ENCODE measurements at regions not wholly inside any gene's neighbourhood (a gene's known extent, or its start where the extent isn't known, plus 50 kb on each side); places are given as distances from the start of the nearest gene placed in this dataset.

DNA sequence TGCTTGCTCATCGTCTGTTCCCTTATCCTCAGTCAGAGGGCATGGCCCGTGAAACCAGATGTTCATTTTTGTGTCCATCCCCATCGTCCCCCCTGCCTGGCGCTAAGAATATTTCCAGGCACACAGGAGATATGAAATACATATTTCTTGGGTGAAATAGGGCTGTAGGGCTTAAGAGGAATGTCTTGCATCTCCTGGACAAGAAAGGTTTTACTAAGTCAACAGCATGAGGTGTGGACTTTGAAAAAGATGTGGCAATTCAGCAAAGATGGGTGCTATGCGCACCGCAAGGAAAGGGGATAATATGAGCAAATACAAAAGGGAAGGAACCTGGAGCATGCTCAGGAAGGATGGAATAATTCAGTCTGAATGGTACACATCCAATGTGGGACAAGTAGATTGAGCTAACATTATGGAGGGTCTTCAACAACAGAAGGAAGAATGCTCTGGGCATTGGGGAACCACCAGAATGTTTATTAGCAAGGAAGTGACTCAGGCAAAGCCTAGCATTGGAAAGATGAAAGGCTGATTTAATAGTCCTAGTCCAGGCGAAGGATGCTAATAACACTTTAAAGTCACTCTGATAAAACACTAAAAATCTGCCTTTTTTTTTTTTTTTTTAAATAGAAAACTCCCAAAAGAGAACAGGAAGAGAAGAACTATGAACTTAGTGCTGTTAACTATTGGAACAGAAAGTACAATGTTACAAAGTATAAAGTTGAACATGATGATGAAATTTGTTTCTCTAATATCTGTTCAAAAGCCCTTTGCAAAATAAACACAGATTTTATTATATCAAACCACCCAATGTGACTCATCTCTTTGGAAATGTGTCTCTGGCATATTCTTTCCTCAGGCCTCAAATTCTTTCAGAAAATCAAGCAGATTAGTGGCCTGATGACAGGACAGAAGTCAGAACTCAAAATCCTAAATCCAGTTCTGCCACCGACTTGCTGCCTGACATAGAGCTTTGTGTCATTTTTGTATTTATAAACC, 449.5 kb downstream of the BCAT1 start:
- Histone ChIP-seq H3K9ac (ENCODE audit: low read depth, low read length) (no peak overlapping the region), H3K9me3 (ENCODE audit: control insufficient read depth, insufficient read depth, low read length) (no peaks in the 10 kb centered on the region), H3K4me1 (ENCODE audit: insufficient read depth, low read length) (peaks cover 4% of the 10 kb centered on the region; the same call in 1 of the 2 replicates), H3K36me3 (ENCODE audit: insufficient read depth, low read length) (no peaks in the 10 kb centered on the region)

GRCh38 chr12:24496755-24497154, 452.1 kb downstream of the BCAT1 start:
- peaks cover 4% of the 10 kb centered on the region; the same call in 1 of the 2 replicates for H3K4me1 ChIP-seq (ENCODE audit: insufficient read depth, low read length)
- H3K9me3 ChIP-seq (ENCODE audit: control insufficient read depth, insufficient read depth, low read length), result no peaks in the 10 kb centered on the region
- no peak overlapping the region for H3K9ac ChIP-seq (ENCODE audit: low read depth, low read length)
- no peaks in the 10 kb centered on the region for H3K36me3 ChIP-seq (ENCODE audit: insufficient read depth, low read length)

DNA sequence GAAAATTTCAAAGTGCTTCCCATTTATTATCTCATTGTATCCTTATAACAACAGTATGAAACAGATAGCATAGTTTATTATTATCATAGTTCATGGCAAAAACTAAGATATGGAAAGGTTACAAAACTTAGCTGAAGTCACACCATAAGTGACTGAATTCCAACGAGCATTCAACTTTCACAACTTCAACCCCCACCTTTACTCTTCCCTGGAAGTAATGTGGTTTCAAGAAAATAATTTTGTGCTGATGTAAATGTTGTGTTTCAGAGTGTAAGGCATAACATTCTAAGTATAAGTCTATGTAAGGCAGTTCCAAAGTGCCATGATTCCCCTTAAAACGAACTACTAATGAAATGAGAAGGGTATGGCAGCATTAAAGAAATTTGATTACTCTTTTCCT, 454.5 kb downstream of the BCAT1 start:
- H3K4me1 ChIP-seq (ENCODE audit: insufficient read depth, low read length), result no peaks in the 10 kb centered on the region
- H3K36me3 ChIP-seq (ENCODE audit: insufficient read depth, low read length), result no peaks in the 10 kb centered on the region
- H3K9ac ChIP-seq (ENCODE audit: low read depth, low read length), result no peak overlapping the region
- no peaks in the 10 kb centered on the region for H3K9me3 ChIP-seq (ENCODE audit: control insufficient read depth, insufficient read depth, low read length)

- no peaks in the 10 kb centered on the region for H3K36me3 ChIP-seq (ENCODE audit: insufficient read depth, low read length)
- H3K9ac ChIP-seq (ENCODE audit: low read depth, low read length), result no peak overlapping the region
- H3K4me1 ChIP-seq (ENCODE audit: insufficient read depth, low read length), result no peaks in the 10 kb centered on the region
- H3K9me3 ChIP-seq (ENCODE audit: control insufficient read depth, insufficient read depth, low read length), result no peaks in the 10 kb centered on the region
Observed at GRCh38 chr12:24491968-24492367, 456.9 kb downstream of the BCAT1 start.

DNA sequence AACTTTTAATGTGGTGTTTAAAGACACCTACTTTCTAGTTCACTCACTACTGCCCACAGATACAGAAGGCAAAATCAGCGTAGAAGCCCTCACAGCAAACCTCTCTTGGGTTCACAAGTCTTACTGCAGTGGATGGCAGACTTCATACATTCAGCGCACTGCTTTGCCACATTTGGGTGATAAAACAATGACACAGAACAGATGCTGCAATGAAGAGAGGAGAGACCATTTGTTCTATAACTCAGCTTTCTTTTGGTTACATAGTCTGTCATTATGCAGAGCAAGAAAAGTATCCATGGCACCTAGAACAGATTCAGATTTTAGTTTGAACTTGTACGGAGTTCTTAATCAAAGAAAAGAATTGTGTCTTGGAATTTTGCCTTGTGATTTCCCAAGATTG, 459.0 kb downstream of the BCAT1 start:
- H3K36me3 ChIP-seq (ENCODE audit: insufficient read depth, low read length), result no peaks in the 10 kb centered on the region
- H3K4me1 ChIP-seq (ENCODE audit: insufficient read depth, low read length), result no peaks in the 10 kb centered on the region
- H3K9ac ChIP-seq (ENCODE audit: low read depth, low read length), result no peak overlapping the region
- no peaks in the 10 kb centered on the region for H3K9me3 ChIP-seq (ENCODE audit: control insufficient read depth, insufficient read depth, low read length)

DNA sequence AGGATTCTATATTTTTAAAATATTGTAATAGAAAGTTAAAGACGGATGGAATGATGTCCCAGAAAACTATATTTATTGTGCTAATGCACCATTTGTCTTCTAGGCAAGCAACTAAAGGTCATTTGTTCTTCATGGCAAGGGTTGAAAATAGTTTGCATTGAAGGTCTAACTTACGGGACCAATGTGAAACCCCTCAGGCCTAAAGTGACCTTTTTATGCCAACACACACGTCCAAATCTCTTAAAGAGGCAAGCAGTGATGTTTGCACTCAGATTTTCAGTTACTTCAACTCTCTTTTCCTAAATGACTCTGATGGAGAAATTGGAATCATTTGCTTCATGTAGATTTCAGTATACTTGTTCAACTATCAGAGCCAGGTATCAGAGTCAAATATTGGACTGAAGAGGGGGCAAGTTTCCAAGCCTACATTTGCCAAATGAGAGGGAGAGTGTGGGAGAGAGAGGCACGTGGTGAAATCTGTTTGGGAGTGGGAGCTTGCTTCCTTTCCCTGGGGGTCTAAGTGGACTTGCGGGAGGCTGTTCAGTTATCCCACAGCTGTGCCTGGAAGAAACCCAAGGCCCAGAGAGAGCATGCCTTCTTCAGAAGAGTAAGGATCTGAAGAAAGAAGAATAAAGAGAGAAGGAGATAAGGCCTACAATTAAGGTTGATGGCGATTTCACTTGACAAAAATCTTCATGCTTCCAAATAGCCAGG, 459.8 kb downstream of the BCAT1 start:
- H3K9me3 ChIP-seq (ENCODE audit: control insufficient read depth, insufficient read depth, low read length), result no peaks in the 10 kb centered on the region
- H3K9ac ChIP-seq (ENCODE audit: low read depth, low read length), result no peak overlapping the region
- H3K4me1 ChIP-seq (ENCODE audit: insufficient read depth, low read length), result no peaks in the 10 kb centered on the region
- H3K36me3 ChIP-seq (ENCODE audit: insufficient read depth, low read length), result no peaks in the 10 kb centered on the region

- H3K9ac ChIP-seq (ENCODE audit: low read depth, low read length), result no peak overlapping the region
Observed at GRCh38 chr12:24488091-24488596, 460.8 kb downstream of the BCAT1 start.

DNA sequence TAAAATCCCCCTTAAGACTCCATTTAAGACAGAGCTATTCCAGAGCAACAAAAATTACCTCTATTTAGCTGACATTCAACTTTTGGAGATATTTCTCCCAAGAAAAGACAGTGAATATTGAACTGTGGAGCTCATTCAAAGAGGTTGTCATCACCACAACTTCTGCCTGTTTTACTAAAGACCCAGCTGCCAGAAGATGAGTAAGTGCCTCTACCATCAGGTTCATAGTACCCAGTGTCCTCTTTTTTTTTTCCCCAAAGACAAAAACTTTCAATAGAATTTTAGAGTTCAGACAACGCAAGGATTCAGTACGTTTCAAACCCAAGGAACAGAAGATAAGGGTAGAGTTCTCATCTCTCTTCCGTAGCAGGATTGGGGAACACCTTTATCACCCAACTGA, 461.3 kb downstream of the BCAT1 start:
- Histone ChIP-seq H3K4me1 (ENCODE audit: insufficient read depth, low read length) (no peaks in the 10 kb centered on the region), H3K9me3 (ENCODE audit: control insufficient read depth, insufficient read depth, low read length) (no peaks in the 10 kb centered on the region), H3K9ac (ENCODE audit: low read depth, low read length) (no peak overlapping the region), H3K36me3 (ENCODE audit: insufficient read depth, low read length) (no peaks in the 10 kb centered on the region)

More at GRCh38 chr12:24488091-24488596, 460.8 kb downstream of the BCAT1 start:
- H3K4me1 ChIP-seq (ENCODE audit: insufficient read depth, low read length), result no peaks in the 10 kb centered on the region
- no peaks in the 10 kb centered on the region for H3K36me3 ChIP-seq (ENCODE audit: insufficient read depth, low read length)
- no peaks in the 10 kb centered on the region for H3K9me3 ChIP-seq (ENCODE audit: control insufficient read depth, insufficient read depth, low read length)

- H3K4me1 ChIP-seq (ENCODE audit: insufficient read depth, low read length), result peaks cover 3% of the 10 kb centered on the region; the same call in 1 of the 2 replicates
- no peak overlapping the region for H3K9ac ChIP-seq (ENCODE audit: low read depth, low read length)
- no peaks in the 10 kb centered on the region for H3K36me3 ChIP-seq (ENCODE audit: insufficient read depth, low read length)
- no peaks in the 10 kb centered on the region for H3K9me3 ChIP-seq (ENCODE audit: control insufficient read depth, insufficient read depth, low read length)
Observed at GRCh38 chr12:24483732-24484131, 465.2 kb downstream of the BCAT1 start.

DNA sequence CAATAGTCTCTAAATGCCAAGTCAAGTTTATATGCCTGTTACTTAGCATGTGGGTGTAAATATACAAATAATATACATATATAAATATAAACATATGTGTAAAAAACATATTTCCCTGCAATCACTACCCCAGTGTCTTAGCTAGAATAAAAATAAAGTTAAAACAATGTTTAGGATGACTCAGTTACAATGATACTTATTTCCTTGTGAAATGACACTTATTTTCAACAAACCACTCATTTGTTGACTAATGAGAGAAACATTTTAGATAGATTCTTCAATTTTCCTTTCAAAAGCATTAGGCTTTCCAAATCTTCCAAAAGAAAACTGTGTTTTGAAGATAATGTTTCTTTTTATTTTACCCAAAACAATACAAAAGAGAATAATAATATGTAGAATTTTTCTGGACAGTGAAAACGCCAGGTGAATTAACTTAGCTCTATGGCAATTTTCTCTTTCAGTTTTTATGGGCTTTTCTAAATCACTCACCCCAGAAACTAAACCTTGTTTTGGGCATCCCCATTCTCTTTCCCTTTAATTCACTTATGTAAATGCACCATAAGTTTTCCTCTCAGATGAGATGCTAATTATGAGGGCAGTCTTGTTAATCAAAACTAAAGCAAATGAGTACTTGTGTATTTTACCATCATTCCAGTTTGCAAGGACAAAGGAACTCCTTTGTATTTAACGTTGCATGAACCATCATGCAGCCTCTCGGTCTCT, 465.9 kb downstream of the BCAT1 start:
- H3K9me3 ChIP-seq (ENCODE audit: control insufficient read depth, insufficient read depth, low read length), result no peaks in the 10 kb centered on the region
- H3K4me1 ChIP-seq (ENCODE audit: insufficient read depth, low read length), result peaks cover 3% of the 10 kb centered on the region; the same call in 1 of the 2 replicates
- no peaks in the 10 kb centered on the region for H3K36me3 ChIP-seq (ENCODE audit: insufficient read depth, low read length)
- no peak overlapping the region for H3K9ac ChIP-seq (ENCODE audit: low read depth, low read length)

- Histone ChIP-seq H3K36me3 (ENCODE audit: insufficient read depth, low read length) (no peaks in the 10 kb centered on the region), H3K4me1 (ENCODE audit: insufficient read depth, low read length) (peaks cover 3% of the 10 kb centered on the region; the same call in 1 of the 2 replicates), H3K9me3 (ENCODE audit: control insufficient read depth, insufficient read depth, low read length) (no peaks in the 10 kb centered on the region)
Observed at GRCh38 chr12:24482044-24482443, 466.9 kb downstream of the BCAT1 start.

GRCh38 chr12:24480766-24481449, 468.0 kb downstream of the BCAT1 start:
- Histone ChIP-seq H3K9ac (ENCODE audit: low read depth, low read length) (no peak overlapping the region), H3K9me3 (ENCODE audit: control insufficient read depth, insufficient read depth, low read length) (no peaks in the 10 kb centered on the region), H3K36me3 (ENCODE audit: insufficient read depth, low read length) (no peaks in the 10 kb centered on the region), H3K4me1 (ENCODE audit: insufficient read depth, low read length) (peaks cover 3% of the 10 kb centered on the region; the same call in 1 of the 2 replicates)

More at GRCh38 chr12:24482044-24482443, 466.9 kb downstream of the BCAT1 start:
- H3K9ac ChIP-seq (ENCODE audit: low read depth, low read length), result no peak overlapping the region

- Histone ChIP-seq H3K9me3 (ENCODE audit: control insufficient read depth, insufficient read depth, low read length) (no peaks in the 10 kb centered on the region), H3K9ac (ENCODE audit: low read depth, low read length) (no peak overlapping the region), H3K4me1 (ENCODE audit: insufficient read depth, low read length) (peaks cover 3% of the 10 kb centered on the region; the same call in 1 of the 2 replicates), H3K36me3 (ENCODE audit: insufficient read depth, low read length) (no peaks in the 10 kb centered on the region)
Observed at GRCh38 chr12:24479131-24479530, 469.8 kb downstream of the BCAT1 start.

Measured in ES-I3 (cell line).